ENCODE measurements at regions not wholly inside any gene's neighbourhood (a gene's known extent, or its start where the extent isn't known, plus 50 kb on each side); places are given as distances from the start of the nearest gene placed in this dataset.

GRCh38 chr11:43555816-43556611 is 124.5 kb upstream of the HSD17B12 start:
- peak; percentile 91; the same call in 1 of the 2 replicates for TF ChIP-seq SIN3A (IDR thresholded peaks at IDR 0.05; ENCODE audit: borderline replicate concordance, insufficient read depth, low read length)
- TF ChIP-seq, protein P1, sequence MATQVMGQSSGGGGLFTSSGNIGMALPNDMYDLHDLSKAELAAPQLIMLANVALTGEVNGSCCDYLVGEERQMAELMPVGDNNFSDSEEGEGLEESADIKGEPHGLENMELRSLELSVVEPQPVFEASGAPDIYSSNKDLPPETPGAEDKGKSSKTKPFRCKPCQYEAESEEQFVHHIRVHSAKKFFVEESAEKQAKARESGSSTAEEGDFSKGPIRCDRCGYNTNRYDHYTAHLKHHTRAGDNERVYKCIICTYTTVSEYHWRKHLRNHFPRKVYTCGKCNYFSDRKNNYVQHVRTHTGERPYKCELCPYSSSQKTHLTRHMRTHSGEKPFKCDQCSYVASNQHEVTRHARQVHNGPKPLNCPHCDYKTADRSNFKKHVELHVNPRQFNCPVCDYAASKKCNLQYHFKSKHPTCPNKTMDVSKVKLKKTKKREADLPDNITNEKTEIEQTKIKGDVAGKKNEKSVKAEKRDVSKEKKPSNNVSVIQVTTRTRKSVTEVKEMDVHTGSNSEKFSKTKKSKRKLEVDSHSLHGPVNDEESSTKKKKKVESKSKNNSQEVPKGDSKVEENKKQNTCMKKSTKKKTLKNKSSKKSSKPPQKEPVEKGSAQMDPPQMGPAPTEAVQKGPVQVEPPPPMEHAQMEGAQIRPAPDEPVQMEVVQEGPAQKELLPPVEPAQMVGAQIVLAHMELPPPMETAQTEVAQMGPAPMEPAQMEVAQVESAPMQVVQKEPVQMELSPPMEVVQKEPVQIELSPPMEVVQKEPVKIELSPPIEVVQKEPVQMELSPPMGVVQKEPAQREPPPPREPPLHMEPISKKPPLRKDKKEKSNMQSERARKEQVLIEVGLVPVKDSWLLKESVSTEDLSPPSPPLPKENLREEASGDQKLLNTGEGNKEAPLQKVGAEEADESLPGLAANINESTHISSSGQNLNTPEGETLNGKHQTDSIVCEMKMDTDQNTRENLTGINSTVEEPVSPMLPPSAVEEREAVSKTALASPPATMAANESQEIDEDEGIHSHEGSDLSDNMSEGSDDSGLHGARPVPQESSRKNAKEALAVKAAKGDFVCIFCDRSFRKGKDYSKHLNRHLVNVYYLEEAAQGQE (IDR thresholded peaks at IDR 0.05; ENCODE audit: insufficient read depth in 1 of 2, low read depth in 2 of 2, low read length in 2 of 2), result no peak
- 0 out of 2 replicates have a peak, but pooled peaks have one; percentile 17 for TF ChIP-seq TAF1 (IDR thresholded peaks at IDR 0.05; ENCODE audit: borderline replicate concordance, insufficient read depth, low read length)
- TF ChIP-seq FOXP2 (optimal IDR thresholded peaks at IDR 0.05; ENCODE audit: borderline replicate concordance, extremely low read depth, extremely low read length, insufficient read depth), result peak; percentile 38
- TF ChIP-seq POLR2AphosphoS5 (IDR thresholded peaks at IDR 0.05; ENCODE audit: low read depth, low read length), result no peak

- TF ChIP-seq, protein P1 (IDR thresholded peaks at IDR 0.05; ENCODE audit: insufficient read depth in 1 of 2, low read depth in 2 of 2, low read length in 2 of 2), result no peak
- TF ChIP-seq FOXP2 (optimal IDR thresholded peaks at IDR 0.05; ENCODE audit: borderline replicate concordance, extremely low read depth, extremely low read length, insufficient read depth) (no peak), SIN3A (IDR thresholded peaks at IDR 0.05; ENCODE audit: borderline replicate concordance, insufficient read depth, low read length) (no peak), TAF1 (IDR thresholded peaks at IDR 0.05; ENCODE audit: borderline replicate concordance, insufficient read depth, low read length) (no peak; the same call in 1 of the 2 replicates), POLR2AphosphoS5 (IDR thresholded peaks at IDR 0.05; ENCODE audit: low read depth, low read length) (no peak)
Observed at GRCh38 chr11:43556612-43557375, 123.7 kb upstream of the HSD17B12 start.

- TF ChIP-seq TAF1 (IDR thresholded peaks at IDR 0.05; ENCODE audit: borderline replicate concordance, insufficient read depth, low read length), result peak; percentile 47; the same call in 1 of the 2 replicates
- peak; percentile 63; the same call in 1 of the 2 replicates for TF ChIP-seq POLR2AphosphoS5 (IDR thresholded peaks at IDR 0.05; ENCODE audit: low read depth, low read length)
- no peak for TF ChIP-seq FOXP2 (optimal IDR thresholded peaks at IDR 0.05; ENCODE audit: borderline replicate concordance, extremely low read depth, extremely low read length, insufficient read depth)
- TF ChIP-seq SIN3A (IDR thresholded peaks at IDR 0.05; ENCODE audit: borderline replicate concordance, insufficient read depth, low read length), result 0 out of 2 replicates have a peak, but pooled peaks have one; percentile 66
- TF ChIP-seq, protein P1 (IDR thresholded peaks at IDR 0.05; ENCODE audit: insufficient read depth in 1 of 2, low read depth in 2 of 2, low read length in 2 of 2), result no peak
Observed at GRCh38 chr11:43557553-43558110, 122.9 kb upstream of the HSD17B12 start.

DNA sequence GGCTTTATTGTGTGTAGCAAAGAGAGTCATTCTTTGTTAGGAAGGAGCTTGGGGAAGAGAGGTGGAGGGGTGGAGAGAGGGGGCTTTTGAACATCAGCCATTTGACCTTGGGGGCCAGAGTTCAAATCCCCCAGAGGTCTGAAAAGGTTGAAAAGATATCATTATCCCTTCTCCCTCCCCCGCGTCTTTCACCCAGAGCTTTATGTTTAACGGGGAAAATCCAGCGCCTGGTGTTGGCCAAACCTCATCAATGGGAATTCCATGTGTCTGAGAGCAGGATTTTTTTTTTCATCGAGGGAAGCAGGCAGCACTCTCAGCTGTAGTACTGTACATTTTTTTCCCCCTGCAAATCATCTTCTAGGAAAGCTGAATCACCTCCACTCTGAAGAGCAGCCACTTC is 122.4 kb upstream of the HSD17B12 start:
- TF ChIP-seq, protein P1 (IDR thresholded peaks at IDR 0.05; ENCODE audit: insufficient read depth in 1 of 2, low read depth in 2 of 2, low read length in 2 of 2), result no peak
- TF ChIP-seq TAF1 (IDR thresholded peaks at IDR 0.05; ENCODE audit: borderline replicate concordance, insufficient read depth, low read length), result no peak
- no peak for TF ChIP-seq FOXP2 (optimal IDR thresholded peaks at IDR 0.05; ENCODE audit: borderline replicate concordance, extremely low read depth, extremely low read length, insufficient read depth)
- TF ChIP-seq POLR2AphosphoS5 (IDR thresholded peaks at IDR 0.05; ENCODE audit: low read depth, low read length), result no peak
- TF ChIP-seq SIN3A (IDR thresholded peaks at IDR 0.05; ENCODE audit: borderline replicate concordance, insufficient read depth, low read length), result no peak
